ENCODE measurements at regions not wholly inside any gene's neighbourhood (a gene's known extent, or its start where the extent isn't known, plus 50 kb on each side); places are given as distances from the start of the nearest gene placed in this dataset.

- TF ChIP-seq CTCF (conservative IDR thresholded peaks at IDR 0.05), result no peak
- Mint-ChIP-seq H3K27ac (ENCODE audit: unreplicated experiment) (no peak overlapping the region), H3K4me1 (peaks cover 16% of the 10 kb centered on the region), H3K4me3 (no peak overlapping the region), H3K9me3 (peaks cover 3% of the 10 kb centered on the region), H3K36me3 (ENCODE audit: low read depth) (no peaks in the 10 kb centered on the region), H3K27me3 (ENCODE audit: low read depth) (no peaks in the 10 kb centered on the region)
- no peak for DNase-seq (ENCODE audit: low read depth, low spot score)
Measured at GRCh38 chr2:2667690-2668089, 336.6 kb upstream of the MYT1L start.

- DNase-seq (ENCODE audit: low read depth, low spot score), result no peak
- no peak for TF ChIP-seq CTCF (conservative IDR thresholded peaks at IDR 0.05)
- Mint-ChIP-seq H3K27me3 (ENCODE audit: low read depth) (no peaks in the 10 kb centered on the region), H3K4me3 (no peak overlapping the region), H3K27ac (ENCODE audit: unreplicated experiment) (no peak overlapping the region), H3K4me1 (peaks cover 7% of the 10 kb centered on the region), H3K9me3 (peaks cover under 1% of the 10 kb centered on the region), H3K36me3 (ENCODE audit: low read depth) (no peaks in the 10 kb centered on the region)
Measured at GRCh38 chr2:2665834-2666133, 334.7 kb upstream of the MYT1L start.

GRCh38 chr2:2664989-2665833, 334.1 kb upstream of the MYT1L start:
- Mint-ChIP-seq H3K27ac (ENCODE audit: unreplicated experiment) (peak overlapping the region; percentile 67), H3K27me3 (ENCODE audit: low read depth) (no peaks in the 10 kb centered on the region), H3K9me3 (no peaks in the 10 kb centered on the region), H3K4me3 (no peak overlapping the region), H3K36me3 (ENCODE audit: low read depth) (no peaks in the 10 kb centered on the region), H3K4me1 (peaks cover 4% of the 10 kb centered on the region)
- no peak for TF ChIP-seq CTCF (conservative IDR thresholded peaks at IDR 0.05)
- DNase-seq (ENCODE audit: low read depth, low spot score), result no peak

GRCh38 chr2:2663401-2664036, 332.4 kb upstream of the MYT1L start:
- Mint-ChIP-seq H3K4me3 (no peak overlapping the region), H3K36me3 (ENCODE audit: low read depth) (no peaks in the 10 kb centered on the region), H3K4me1 (peaks cover 4% of the 10 kb centered on the region), H3K9me3 (no peaks in the 10 kb centered on the region), H3K27ac (ENCODE audit: unreplicated experiment) (no peak overlapping the region), H3K27me3 (ENCODE audit: low read depth) (no peaks in the 10 kb centered on the region)
- TF ChIP-seq CTCF (conservative IDR thresholded peaks at IDR 0.05), result no peak
- DNase-seq (ENCODE audit: low read depth, low spot score), result no peak

- H3K4me3 Mint-ChIP-seq, result no peak overlapping the region
- DNase-seq (ENCODE audit: low read depth, low spot score), result no peak
- peaks cover 4% of the 10 kb centered on the region for H3K4me1 Mint-ChIP-seq
- H3K9me3 Mint-ChIP-seq, result no peaks in the 10 kb centered on the region
- H3K27me3 Mint-ChIP-seq (ENCODE audit: low read depth), result no peaks in the 10 kb centered on the region
- H3K27ac Mint-ChIP-seq (ENCODE audit: unreplicated experiment), result no peak overlapping the region
- H3K36me3 Mint-ChIP-seq (ENCODE audit: low read depth), result no peaks in the 10 kb centered on the region
- no peak for TF ChIP-seq CTCF (conservative IDR thresholded peaks at IDR 0.05)
Measured at GRCh38 chr2:2662847-2663356, 331.8 kb upstream of the MYT1L start.
